Muscle of leg (tissue), 3 donors: ENCODE measurements at regions not wholly inside any gene's neighbourhood (a gene's known extent, or its start where the extent isn't known, plus 50 kb on each side); places are given as distances from the start of the nearest gene placed in this dataset.
A peak's percentile ranks its signal among the peaks of the same experiment; 100 is the strongest.

ENCODE experiments used
- DNase-seq: peaks from one replicate; pipeline ENCODE4 v3.0.0; 2013
- H3K27ac ChIP-seq: one replicate; pipeline ENCODE4 v1.5.1; 2013; ENCODE audit warnings: mild to moderate bottlenecking, low read length, control low read depth
- H3K27me3 ChIP-seq: one replicate; pipeline ENCODE4 v1.6.1; 2013; ENCODE audit warnings: low read length; ENCODE audit not compliant: control insufficient read depth, insufficient read depth
- H3K36me3 ChIP-seq: one replicate; pipeline ENCODE4 v1.6.1; 2013; ENCODE audit warnings: low read length; ENCODE audit not compliant: control insufficient read depth, insufficient read depth
- H3K4me1 ChIP-seq: one replicate; pipeline ENCODE4 v1.6.1; 2013; ENCODE audit warnings: low read length; ENCODE audit not compliant: control insufficient read depth, insufficient read depth
- H3K4me3 ChIP-seq: one replicate; pipeline ENCODE4 v1.5.1; 2013; ENCODE audit warnings: low read length, control low read depth
- H3K9me3 ChIP-seq: replicated peaks from 2 replicates; pipeline ENCODE4 v1.6.1; 2013; ENCODE audit warnings: low read depth, low read length; ENCODE audit not compliant: control insufficient read depth
- WGBS: methylation state at CpG from one replicate; pipeline ENCODE4 v1.1.5; 2013; ENCODE audit warnings: missing lambda C conversion rate; ENCODE audit not compliant: insufficient coverage; 5-methylcytosine and 5-hydroxymethylcytosine counted together

- Histone ChIP-seq H3K27ac (no peak overlapping the region), H3K36me3 (no peaks in the 10 kb centered on the region), H3K27me3 (no peaks in the 10 kb centered on the region), H3K4me3 (no peak overlapping the region), H3K4me1 (no peaks in the 10 kb centered on the region), H3K9me3 (no peaks in the 10 kb centered on the region)
- WGBS = 100% methylated on average over 2 of the region's 7 CpGs
- DNase-seq = no peak
Measured at GRCh38 chr17:13777003-13777402, 175.3 kb upstream of the HS3ST3A1 start.

- Histone ChIP-seq H3K36me3 (no peaks in the 10 kb centered on the region), H3K9me3 (no peaks in the 10 kb centered on the region), H3K27me3 (no peaks in the 10 kb centered on the region), H3K27ac (no peak overlapping the region), H3K4me1 (peaks cover 4% of the 10 kb centered on the region), H3K4me3 (no peak overlapping the region)
- no peak for DNase-seq
- 63% methylated on average over 1 of the region's 7 CpGs for WGBS
Measured at GRCh38 chr17:13784434-13785095, 182.8 kb upstream of the HS3ST3A1 start.

GRCh38 chr17:13785981-13786598 is 184.4 kb upstream of the HS3ST3A1 start:
- no peaks in the 10 kb centered on the region for H3K27me3 ChIP-seq
- no peak overlapping the region for H3K4me3 ChIP-seq
- no peaks in the 10 kb centered on the region for H3K36me3 ChIP-seq
- WGBS = 47% methylated on average over 5 of the region's 9 CpGs
- no peaks in the 10 kb centered on the region for H3K9me3 ChIP-seq
- H3K4me1 ChIP-seq = peaks cover 4% of the 10 kb centered on the region
- H3K27ac ChIP-seq = no peak overlapping the region
- DNase-seq = peak; percentile 54

- H3K27me3 ChIP-seq = no peaks in the 10 kb centered on the region
- H3K4me1 ChIP-seq = peaks cover 4% of the 10 kb centered on the region
- H3K4me3 ChIP-seq = no peak overlapping the region
- H3K27ac ChIP-seq = no peak overlapping the region
- no peaks in the 10 kb centered on the region for H3K36me3 ChIP-seq
- no peaks in the 10 kb centered on the region for H3K9me3 ChIP-seq
- DNase-seq = no peak
- 91% methylated on average over 2 of the region's 4 CpGs for WGBS
Measured at GRCh38 chr17:13787636-13788035, 185.9 kb upstream of the HS3ST3A1 start.

GRCh38 chr17:13788385-13788784 is 186.7 kb upstream of the HS3ST3A1 start:
- DNase-seq = no peak
- Histone ChIP-seq H3K36me3 (no peaks in the 10 kb centered on the region), H3K27me3 (no peaks in the 10 kb centered on the region), H3K4me1 (peaks cover 4% of the 10 kb centered on the region), H3K27ac (no peak overlapping the region), H3K4me3 (no peak overlapping the region), H3K9me3 (no peaks in the 10 kb centered on the region)
- 50% methylated on average over 1 of the region's 2 CpGs for WGBS

- no peaks in the 10 kb centered on the region for H3K4me1 ChIP-seq
- no peak for DNase-seq
- H3K27me3 ChIP-seq = no peaks in the 10 kb centered on the region
- no peaks in the 10 kb centered on the region for H3K36me3 ChIP-seq
- H3K9me3 ChIP-seq = no peaks in the 10 kb centered on the region
- WGBS = no CpG with 5 or more reads among the region's 2 CpGs
- H3K4me3 ChIP-seq = no peak overlapping the region
- H3K27ac ChIP-seq = no peak overlapping the region
Measured at GRCh38 chr17:13792314-13792713, 190.6 kb upstream of the HS3ST3A1 start.

- no peaks in the 10 kb centered on the region for H3K27me3 ChIP-seq
- H3K27ac ChIP-seq = no peak overlapping the region
- H3K9me3 ChIP-seq = no peaks in the 10 kb centered on the region
- H3K36me3 ChIP-seq = no peaks in the 10 kb centered on the region
- DNase-seq = no peak
- WGBS = no CpG with 5 or more reads among the region's 1 CpG
- H3K4me3 ChIP-seq = no peak overlapping the region
- H3K4me1 ChIP-seq = no peaks in the 10 kb centered on the region
Measured at GRCh38 chr17:13793951-13794350, 192.2 kb upstream of the HS3ST3A1 start.

GRCh38 chr17:13797863-13798262 is 196.1 kb upstream of the HS3ST3A1 start:
- H3K27me3 ChIP-seq = no peaks in the 10 kb centered on the region
- H3K9me3 ChIP-seq = no peaks in the 10 kb centered on the region
- no peak overlapping the region for H3K4me3 ChIP-seq
- DNase-seq = no peak
- no peak overlapping the region for H3K27ac ChIP-seq
- H3K4me1 ChIP-seq = no peaks in the 10 kb centered on the region
- no peaks in the 10 kb centered on the region for H3K36me3 ChIP-seq

- Histone ChIP-seq H3K4me3 (no peak overlapping the region), H3K9me3 (no peaks in the 10 kb centered on the region), H3K27ac (no peak overlapping the region), H3K36me3 (no peaks in the 10 kb centered on the region), H3K4me1 (no peaks in the 10 kb centered on the region), H3K27me3 (no peaks in the 10 kb centered on the region)
- 68% methylated on average over 4 of the region's 5 CpGs for WGBS
- DNase-seq = no peak
Measured at GRCh38 chr17:13806092-13806491, 204.4 kb upstream of the HS3ST3A1 start.

GRCh38 chr17:13807103-13807502 is 205.4 kb upstream of the HS3ST3A1 start:
- Histone ChIP-seq H3K27me3 (no peaks in the 10 kb centered on the region), H3K36me3 (no peaks in the 10 kb centered on the region), H3K4me1 (no peaks in the 10 kb centered on the region), H3K4me3 (no peak overlapping the region), H3K9me3 (no peaks in the 10 kb centered on the region), H3K27ac (no peak overlapping the region)
- whole genome bisulfite sequencing = 88% methylated on average over 1 of the region's 3 CpGs
- no peak for DNase-seq

- DNase-seq = no peak
- WGBS = no CpG with 5 or more reads among the region's 2 CpGs
- H3K4me3 ChIP-seq = no peak overlapping the region
- no peaks in the 10 kb centered on the region for H3K4me1 ChIP-seq
- H3K27ac ChIP-seq = no peak overlapping the region
- H3K9me3 ChIP-seq = no peaks in the 10 kb centered on the region
- H3K27me3 ChIP-seq = no peaks in the 10 kb centered on the region
- no peaks in the 10 kb centered on the region for H3K36me3 ChIP-seq
Measured at GRCh38 chr17:13812350-13812749, 210.6 kb upstream of the HS3ST3A1 start.
